ENCODE measurements at regions not wholly inside any gene's neighbourhood (a gene's known extent, or its start where the extent isn't known, plus 50 kb on each side); places are given as distances from the start of the nearest gene placed in this dataset.
A peak's percentile ranks its signal among the peaks of the same experiment; 100 is the strongest.

DNA sequence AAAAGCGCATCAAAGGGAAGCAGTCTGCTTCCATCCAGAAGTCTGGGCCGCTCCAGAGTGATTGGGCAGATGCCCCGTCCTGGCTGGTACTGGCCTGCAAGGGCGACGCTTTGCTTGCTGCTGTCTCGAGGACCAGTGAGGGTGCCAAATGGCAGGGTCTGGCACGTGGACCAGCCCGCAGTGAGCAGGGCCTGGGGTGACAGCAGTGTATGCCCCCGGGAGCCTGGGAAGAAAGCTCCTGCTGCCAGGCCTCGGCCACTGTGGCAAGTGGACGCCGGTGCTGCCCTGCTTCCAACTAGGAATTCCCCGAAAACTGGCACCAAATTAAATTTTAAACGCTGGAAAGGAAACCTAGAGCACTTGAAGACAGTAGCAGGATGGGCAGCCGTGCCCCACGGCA lies 357.0 kb upstream of the MKI67 start:
- H3K27me3 ChIP-seq, result peaks cover 0 to 4% (median 0%) of the 10 kb centered on the region in 3 donors
- no peaks in the 10 kb centered on the region for H3K36me3 ChIP-seq
- H3K4me3 ChIP-seq, result no peak overlapping the region
- TF ChIP-seq, protein P1, sequence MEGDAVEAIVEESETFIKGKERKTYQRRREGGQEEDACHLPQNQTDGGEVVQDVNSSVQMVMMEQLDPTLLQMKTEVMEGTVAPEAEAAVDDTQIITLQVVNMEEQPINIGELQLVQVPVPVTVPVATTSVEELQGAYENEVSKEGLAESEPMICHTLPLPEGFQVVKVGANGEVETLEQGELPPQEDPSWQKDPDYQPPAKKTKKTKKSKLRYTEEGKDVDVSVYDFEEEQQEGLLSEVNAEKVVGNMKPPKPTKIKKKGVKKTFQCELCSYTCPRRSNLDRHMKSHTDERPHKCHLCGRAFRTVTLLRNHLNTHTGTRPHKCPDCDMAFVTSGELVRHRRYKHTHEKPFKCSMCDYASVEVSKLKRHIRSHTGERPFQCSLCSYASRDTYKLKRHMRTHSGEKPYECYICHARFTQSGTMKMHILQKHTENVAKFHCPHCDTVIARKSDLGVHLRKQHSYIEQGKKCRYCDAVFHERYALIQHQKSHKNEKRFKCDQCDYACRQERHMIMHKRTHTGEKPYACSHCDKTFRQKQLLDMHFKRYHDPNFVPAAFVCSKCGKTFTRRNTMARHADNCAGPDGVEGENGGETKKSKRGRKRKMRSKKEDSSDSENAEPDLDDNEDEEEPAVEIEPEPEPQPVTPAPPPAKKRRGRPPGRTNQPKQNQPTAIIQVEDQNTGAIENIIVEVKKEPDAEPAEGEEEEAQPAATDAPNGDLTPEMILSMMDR (IDR thresholded peaks at IDR 0.05), result no peak
- TF ChIP-seq EP300 (IDR thresholded peaks at IDR 0.05) (no peak), POLR2AphosphoS5 (IDR thresholded peaks at IDR 0.05) (no peak), POLR2A (IDR thresholded peaks at IDR 0.05) (no peak)
- 91 to 92% methylated on average over 16 of the region's 16 CpGs for WGBS, 2 donors
- no peak overlapping the region for H3K27ac ChIP-seq
- peaks cover 0 to 3% (median 0%) of the 10 kb centered on the region in 4 donors for H3K9me3 ChIP-seq
- intact Hi-C loops (cut with DNase I), result no loop called here
- no peaks in the 10 kb centered on the region for H3K4me1 ChIP-seq
- DNase-seq, result peak; percentile 57

DNA sequence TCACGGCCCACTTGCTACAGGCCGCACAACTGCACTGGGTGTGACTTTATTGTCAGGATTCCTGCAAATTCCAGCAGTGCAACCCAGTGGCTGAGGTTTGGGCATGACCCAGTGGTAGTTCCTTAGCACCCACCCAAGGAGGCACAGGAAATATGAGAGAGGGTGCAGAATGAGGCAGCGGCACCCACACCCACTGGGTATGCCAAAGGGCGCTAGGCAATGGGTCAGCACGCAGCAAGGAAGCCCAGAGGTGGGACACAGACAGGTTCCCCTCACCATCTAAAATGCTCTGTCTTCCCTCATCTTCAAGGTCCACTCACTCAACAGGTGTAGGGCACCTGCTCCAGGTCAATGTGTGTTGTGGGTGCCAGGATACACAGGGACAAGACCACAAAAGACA lies 357.8 kb upstream of the MKI67 start:
- 88 to 96% methylated on average over 5 of the region's 5 CpGs for WGBS, 2 donors
- Histone ChIP-seq H3K4me3 (no peak overlapping the region), H3K36me3 (no peaks in the 10 kb centered on the region), H3K9me3 (peaks cover 0 to 3% (median 0%) of the 10 kb centered on the region in 4 donors), H3K27ac (no peak overlapping the region), H3K4me1 (no peaks in the 10 kb centered on the region), H3K27me3 (peaks cover 0 to 4% (median 0%) of the 10 kb centered on the region in 3 donors)
- peak; percentile 20 for DNase-seq
- TF ChIP-seq POLR2A (IDR thresholded peaks at IDR 0.05) (no peak), POLR2AphosphoS5 (IDR thresholded peaks at IDR 0.05) (no peak), EP300 (IDR thresholded peaks at IDR 0.05) (no peak)
- TF ChIP-seq, protein P1 (IDR thresholded peaks at IDR 0.05), result no peak
- intact Hi-C loops (cut with DNase I), result no loop called here

DNA sequence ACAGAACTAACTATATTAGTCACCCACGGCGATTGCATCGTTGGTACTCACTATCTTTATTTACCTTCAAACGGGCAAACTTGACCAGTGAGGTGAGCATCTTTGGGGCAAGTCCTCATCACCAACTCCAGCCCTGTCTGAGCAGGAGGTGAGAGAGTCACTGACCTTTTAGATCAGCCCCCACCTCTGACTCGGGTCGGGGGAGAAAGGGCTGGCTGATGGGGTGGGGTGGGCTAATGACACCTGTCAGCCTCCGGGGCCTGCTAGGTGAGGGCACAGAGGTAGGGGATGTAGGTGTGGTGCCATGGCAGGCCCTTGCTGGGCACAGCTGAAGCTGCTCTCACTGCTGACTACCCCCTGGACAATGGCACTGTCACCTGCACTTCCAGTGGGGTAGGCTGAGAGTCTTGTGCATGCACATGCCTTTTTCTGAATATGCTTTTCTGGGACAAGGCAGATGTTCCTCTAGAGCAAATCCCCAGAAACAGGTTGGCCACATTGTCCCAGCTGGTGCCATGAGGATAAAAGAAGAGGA lies 359.5 kb upstream of the MKI67 start:
- Histone ChIP-seq H3K27me3 (no peaks in the 10 kb centered on the region), H3K36me3 (no peaks in the 10 kb centered on the region), H3K4me1 (no peaks in the 10 kb centered on the region), H3K27ac (no peak overlapping the region), H3K9me3 (peaks cover 0 to 3% (median 0%) of the 10 kb centered on the region in 4 donors), H3K4me3 (no peak overlapping the region)
- intact Hi-C loops (cut with DNase I), result no loop called here
- DNase-seq, result no peak
- TF ChIP-seq POLR2AphosphoS5 (IDR thresholded peaks at IDR 0.05) (no peak), POLR2A (IDR thresholded peaks at IDR 0.05) (no peak), EP300 (IDR thresholded peaks at IDR 0.05) (no peak)
- TF ChIP-seq, protein P1 (IDR thresholded peaks at IDR 0.05), result no peak
- 69 to 76% methylated on average over 7 of the region's 7 CpGs for WGBS, 2 donors

DNA sequence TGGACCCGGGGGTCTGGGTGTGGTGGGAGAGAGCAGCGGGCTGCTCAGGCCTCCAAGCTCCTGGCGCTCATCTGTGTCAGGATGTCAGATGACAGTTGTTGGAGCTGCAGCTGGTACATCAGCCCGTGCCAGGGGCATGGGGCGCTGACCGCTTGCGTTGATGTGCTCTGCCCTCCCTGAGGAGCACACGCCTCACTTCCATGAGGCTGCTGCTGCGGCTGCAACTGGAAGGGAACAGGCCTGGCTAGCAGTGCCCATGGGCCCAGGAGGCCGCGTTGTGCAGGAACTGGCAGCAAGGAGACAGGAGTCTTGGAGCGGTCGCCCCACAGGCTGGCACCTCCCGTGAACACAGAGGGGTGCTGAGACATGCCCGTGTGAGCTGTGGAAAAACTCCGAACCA lies 361.3 kb upstream of the MKI67 start:
- no peak overlapping the region for H3K4me3 ChIP-seq
- WGBS, 2 donors, result 89 to 93% methylated on average over 16 of the region's 16 CpGs
- H3K4me1 ChIP-seq, result no peaks in the 10 kb centered on the region
- H3K27me3 ChIP-seq, result no peaks in the 10 kb centered on the region
- H3K27ac ChIP-seq, result no peak overlapping the region
- intact Hi-C loops (cut with DNase I), result no loop called here
- TF ChIP-seq POLR2AphosphoS5 (IDR thresholded peaks at IDR 0.05) (no peak), EP300 (IDR thresholded peaks at IDR 0.05) (no peak), POLR2A (IDR thresholded peaks at IDR 0.05) (no peak)
- TF ChIP-seq, protein P1 (IDR thresholded peaks at IDR 0.05), result no peak
- H3K9me3 ChIP-seq, result peaks cover 0 to 3% (median 0%) of the 10 kb centered on the region in 4 donors
- no peak for DNase-seq
- H3K36me3 ChIP-seq, result no peaks in the 10 kb centered on the region

All from sigmoid colon (tissue), 6 donors.